ENCODE measurements at regions not wholly inside any gene's neighbourhood (a gene's known extent, or its start where the extent isn't known, plus 50 kb on each side); places are given as distances from the start of the nearest gene placed in this dataset.

- 92% methylated on average over 19 of the region's 20 CpGs for WGBS (ENCODE audit: insufficient coverage)
- Histone ChIP-seq H4K20me1 (ENCODE audit: insufficient read depth, low read length) (no peaks in the 10 kb centered on the region), H3K9ac (ENCODE audit: insufficient read depth, low read length, poor library complexity, severe bottlenecking) (no peak overlapping the region), H2AFZ (ENCODE audit: insufficient read depth, low read depth, low read length, poor library complexity, severe bottlenecking) (no peak overlapping the region), H3K79me2 (ENCODE audit: insufficient read depth, low read length) (no peaks in the 10 kb centered on the region), H3K27ac (ENCODE audit: low read depth in 1 of 2, low read length in 2 of 2) (no peak overlapping the region), H3K9me3 (replicated peaks in 1 of 2; ENCODE audit: control insufficient read depth in 1 of 2, insufficient read depth in 1 of 2, low read length in 2 of 2) (no peaks in the 10 kb centered on the region), H3K4me1 (ENCODE audit: control insufficient read depth in 1 of 2, insufficient read depth in 2 of 2, low read length in 2 of 2) (peaks cover 20 to 23% of the 10 kb centered on the region in 2 donors), H3K36me3 (replicated peaks in 1 of 2; ENCODE audit: control insufficient read depth in 1 of 2, insufficient read depth in 2 of 2, low read length in 2 of 2) (no peaks in the 10 kb centered on the region), H3K4me3 (replicated peaks in 1 of 3; ENCODE audit: low read depth in 2 of 3, low read length in 3 of 3) (no peak overlapping the region), H3K27me3 (ENCODE audit: control insufficient read depth in 2 of 2, insufficient read depth in 2 of 2, low read length in 2 of 2) (no peaks in the 10 kb centered on the region), H3K4me2 (replicated peaks; ENCODE audit: extremely low read depth, low read length, poor library complexity, severe bottlenecking) (no peak overlapping the region)
- Mint-ChIP-seq H3K27me3 (ENCODE audit: low read depth in 3 of 3) (no peaks in the 10 kb centered on the region), H3K9me3 (peaks cover 0 to 4% (median 0%) of the 10 kb centered on the region in 7 donors), H3K36me3 (peaks cover 0 to 2% of the 10 kb centered on the region in 2 donors), H3K27ac (no peak overlapping the region), H3K4me3 (no peak overlapping the region), H3K4me1 (peaks cover 24% of the 10 kb centered on the region)
- no peak for TF ChIP-seq CTCF (IDR thresholded peaks at IDR 0.05)
- no peak for DNase-seq
- intact Hi-C loops (cut with micrococcal nuclease) = no loop called here
These were observed 61.7 kb upstream of the TEX51 start for GRCh38 chr2:126836761-126837679.

GRCh38 chr2:126837966-126838715, 60.5 kb upstream of the TEX51 start:
- TF ChIP-seq CTCF (IDR thresholded peaks at IDR 0.05) = no peak
- H3K9me3 ChIP-seq (replicated peaks in 1 of 2; ENCODE audit: control insufficient read depth in 1 of 2, insufficient read depth in 1 of 2, low read length in 2 of 2) = no peaks in the 10 kb centered on the region
- H3K27me3 Mint-ChIP-seq (ENCODE audit: low read depth in 3 of 3) = no peaks in the 10 kb centered on the region
- peak overlapping the region; percentile 29 for H2AFZ ChIP-seq (ENCODE audit: insufficient read depth, low read depth, low read length, poor library complexity, severe bottlenecking)
- no peaks in the 10 kb centered on the region for H3K27me3 ChIP-seq (ENCODE audit: control insufficient read depth in 2 of 2, insufficient read depth in 2 of 2, low read length in 2 of 2)
- peak overlapping the region in 1 of 2 donors; percentile 33 for H3K4me3 Mint-ChIP-seq
- no peaks in the 10 kb centered on the region for H3K36me3 ChIP-seq (replicated peaks in 1 of 2; ENCODE audit: control insufficient read depth in 1 of 2, insufficient read depth in 2 of 2, low read length in 2 of 2)
- no peak overlapping the region for H3K9ac ChIP-seq (ENCODE audit: insufficient read depth, low read length, poor library complexity, severe bottlenecking)
- no peak overlapping the region for H3K27ac ChIP-seq (ENCODE audit: low read depth in 1 of 2, low read length in 2 of 2)
- H3K4me2 ChIP-seq (replicated peaks; ENCODE audit: extremely low read depth, low read length, poor library complexity, severe bottlenecking) = no peak overlapping the region
- intact Hi-C loops (cut with micrococcal nuclease) = no loop called here
- no peak for DNase-seq
- H3K4me1 Mint-ChIP-seq = peaks cover 18% of the 10 kb centered on the region
- peaks cover 12 to 15% of the 10 kb centered on the region in 2 donors for H3K4me1 ChIP-seq (ENCODE audit: control insufficient read depth in 1 of 2, insufficient read depth in 2 of 2, low read length in 2 of 2)
- H3K79me2 ChIP-seq (ENCODE audit: insufficient read depth, low read length) = no peaks in the 10 kb centered on the region
- peaks cover 0 to 2% of the 10 kb centered on the region in 2 donors for H3K36me3 Mint-ChIP-seq
- H3K27ac Mint-ChIP-seq = no peak overlapping the region
- no peak overlapping the region for H3K4me3 ChIP-seq (replicated peaks in 1 of 3; ENCODE audit: low read depth in 2 of 3, low read length in 3 of 3)
- no peaks in the 10 kb centered on the region for H4K20me1 ChIP-seq (ENCODE audit: insufficient read depth, low read length)
- peaks cover 0 to 4% (median 0%) of the 10 kb centered on the region in 7 donors for H3K9me3 Mint-ChIP-seq
- whole genome bisulfite sequencing (ENCODE audit: insufficient coverage) = 90% methylated on average over 9 of the region's 11 CpGs
